ENCODE measurements at regions not wholly inside any gene's neighbourhood (a gene's known extent, or its start where the extent isn't known, plus 50 kb on each side); places are given as distances from the start of the nearest gene placed in this dataset.
"Not testable (repeated sequence)": the region's sequence is repeated elsewhere in the genome, so short reads cannot be mapped to it uniquely, and the experiment has no call there.

- DNase-seq: no peak
These were observed 94.5 kb upstream of the F13A1 start for GRCh38 chr6:6414931-6415330.

DNA sequence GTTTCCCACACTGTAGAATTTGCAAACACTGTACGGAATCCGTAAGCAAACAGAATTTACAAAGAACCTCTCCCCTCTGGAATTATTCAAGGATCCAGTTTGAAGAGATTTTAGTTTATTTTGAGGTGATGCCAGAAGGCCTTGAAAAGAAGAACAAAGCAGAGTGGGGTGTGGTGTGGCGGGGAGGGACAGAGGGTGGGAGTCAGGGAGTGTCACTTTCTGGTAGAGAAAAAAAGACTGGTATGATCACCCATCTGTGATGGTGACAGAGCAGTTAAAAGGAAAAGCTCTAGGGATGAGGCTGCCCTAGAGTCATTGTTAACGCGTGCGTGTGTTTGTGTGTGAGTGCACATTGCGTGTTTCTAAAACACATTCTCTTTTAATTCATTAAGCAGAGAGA is 97.0 kb upstream of the F13A1 start:
- DNase-seq: no peak

- no peak for DNase-seq
These were observed 98.0 kb upstream of the F13A1 start for GRCh38 chr6:6418421-6418820.

GRCh38 chr6:6420107-6420506 is 99.6 kb upstream of the F13A1 start:
- no peak for DNase-seq

DNA sequence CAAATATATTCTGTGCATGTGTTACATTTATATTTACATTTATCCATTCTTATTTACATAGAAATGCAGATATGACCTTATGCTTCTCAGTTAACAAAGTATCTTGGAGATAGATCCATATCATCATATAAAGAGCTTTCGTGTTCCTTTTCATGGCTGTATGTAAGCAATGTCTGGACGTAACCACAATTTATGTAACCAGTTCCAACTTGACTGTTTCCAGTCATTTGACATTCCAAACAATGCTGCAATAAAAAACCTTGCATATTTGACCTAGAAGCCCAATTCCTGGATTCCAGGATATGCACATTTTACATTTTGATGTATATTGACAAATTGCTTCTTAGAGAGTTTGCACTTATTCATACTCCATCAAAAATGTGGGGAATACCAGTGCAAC is 113.7 kb upstream of the F13A1 start:
- no peak for DNase-seq

GRCh38 chr6:6434723-6435122 is 114.3 kb upstream of the F13A1 start:
- no peak for DNase-seq

DNA sequence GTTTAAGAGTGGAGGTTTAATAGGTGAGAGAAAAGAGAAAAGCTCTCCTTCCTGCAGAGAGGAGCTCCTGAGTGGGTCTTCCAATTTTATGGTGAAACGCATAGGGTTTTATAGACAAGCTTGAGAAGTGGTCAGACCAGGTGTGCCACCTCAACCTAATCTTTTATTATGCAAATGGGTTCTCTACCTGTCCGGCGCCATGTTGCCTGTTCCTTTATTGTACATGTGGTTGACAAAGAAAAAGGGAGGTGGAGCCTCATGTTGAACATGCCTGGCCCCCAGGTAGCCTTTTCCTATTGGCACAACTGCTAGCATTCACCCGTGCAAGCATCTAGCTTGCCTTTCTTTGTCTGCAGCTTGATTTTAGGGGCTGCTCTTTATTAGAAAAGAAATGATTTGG is 115.9 kb upstream of the F13A1 start:
- no peak for DNase-seq

DNA sequence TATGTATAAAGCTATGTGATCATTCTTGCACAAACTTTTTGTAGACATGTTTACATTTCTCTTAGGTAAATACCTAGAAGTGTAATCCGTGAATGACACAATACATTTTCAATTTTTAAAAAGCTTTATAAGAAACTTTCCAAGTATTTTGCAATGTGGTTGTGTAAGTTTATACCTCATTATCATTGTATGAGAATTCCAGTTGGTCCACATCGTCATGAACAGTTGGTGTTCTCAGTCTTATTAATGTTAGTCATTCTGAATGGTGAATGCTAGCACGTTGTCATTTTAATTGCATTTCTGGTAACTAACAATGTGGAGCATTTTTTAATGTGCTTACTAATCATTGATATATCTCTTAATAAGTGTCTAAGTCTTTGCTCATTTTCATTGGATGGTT is 116.5 kb upstream of the F13A1 start:
- no peak for DNase-seq

- DNase-seq: no peak
These were observed 117.8 kb upstream of the F13A1 start for GRCh38 chr6:6438286-6438685.

DNA sequence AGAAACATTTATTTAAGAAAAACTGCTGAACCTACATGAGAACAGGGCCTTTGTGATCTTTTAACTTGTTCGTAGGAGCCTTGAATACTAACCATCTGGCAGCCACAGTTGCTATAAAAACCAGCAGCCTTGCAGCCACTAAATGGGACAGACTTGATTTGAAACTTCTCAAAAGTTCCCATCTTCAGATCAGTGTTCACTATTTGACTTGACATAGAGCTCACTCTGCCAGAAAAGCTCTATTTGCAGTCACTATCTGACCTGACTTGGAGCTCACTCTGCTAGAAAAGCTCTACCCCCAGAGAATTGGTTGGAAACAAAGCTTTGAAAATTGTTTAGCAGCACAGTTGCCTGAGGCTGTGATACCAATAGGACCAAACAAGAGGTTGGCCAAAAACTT is 119.3 kb upstream of the F13A1 start:
- no peak for DNase-seq

DNA sequence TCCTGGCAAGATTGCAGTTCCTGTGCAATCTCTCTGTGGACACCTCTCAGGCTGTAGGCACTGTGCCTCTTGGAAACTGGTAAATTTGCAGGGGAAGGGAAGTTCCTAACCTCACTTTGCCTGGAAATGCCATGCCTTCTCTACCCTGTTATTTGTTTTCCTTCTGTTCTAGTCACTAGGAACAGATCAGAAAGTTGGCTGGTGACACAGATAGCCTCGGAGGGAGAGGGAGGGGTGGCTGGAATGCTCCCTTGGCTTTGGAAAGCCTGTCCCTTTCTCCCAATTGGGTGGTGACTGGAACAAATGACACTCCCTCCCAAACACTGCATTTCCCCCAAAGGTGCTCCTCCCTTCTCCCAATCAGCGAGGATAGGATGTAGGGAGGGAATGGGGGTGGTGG is 131.5 kb upstream of the F13A1 start:
- no peak for DNase-seq

- DNase-seq: no peak
These were observed 132.7 kb upstream of the F13A1 start for GRCh38 chr6:6453186-6453585.

DNA sequence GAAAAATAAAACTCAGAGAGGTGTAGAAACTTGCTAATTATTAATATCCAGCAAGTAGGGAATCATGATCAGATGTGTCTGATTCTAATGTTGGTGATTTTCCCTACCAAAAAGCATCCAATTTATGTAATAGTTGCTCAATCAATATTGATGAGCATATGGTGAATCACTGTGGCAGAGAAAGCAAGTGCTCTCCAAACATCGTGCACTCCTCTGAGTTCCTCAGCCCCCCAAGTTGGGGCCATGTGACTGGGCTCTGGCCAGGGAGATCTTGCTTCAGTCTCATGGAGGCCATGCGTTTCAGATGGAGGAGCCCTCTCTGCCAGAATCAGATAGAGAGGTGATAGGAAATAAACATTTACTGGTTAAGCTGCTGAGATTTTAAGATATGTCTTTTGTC is 133.2 kb upstream of the LY86 start:
- no peak for DNase-seq

- DNase-seq: no peak
These were observed 130.3 kb upstream of the LY86 start for GRCh38 chr6:6458172-6458571.

- DNase-seq: not testable (repeated sequence)
These were observed 128.6 kb upstream of the LY86 start for GRCh38 chr6:6459963-6460362.

DNA sequence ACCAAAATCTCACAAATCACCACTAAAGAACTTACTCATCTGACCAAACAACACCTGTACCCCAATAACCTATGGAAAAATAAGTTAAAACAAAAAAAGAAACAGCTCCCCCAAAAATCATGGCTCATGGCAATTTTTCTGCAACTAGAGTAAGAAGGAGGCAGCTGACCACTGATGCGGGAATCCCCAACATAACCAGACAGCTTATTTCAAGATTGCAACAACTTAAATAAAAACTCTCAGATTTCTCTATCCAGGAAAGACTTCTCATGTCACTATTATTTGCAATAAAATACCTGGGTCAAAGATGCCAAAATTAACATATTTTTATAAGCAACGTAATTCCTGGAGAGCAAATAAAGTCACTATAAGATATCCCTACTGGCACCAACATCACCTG is 128.1 kb upstream of the LY86 start:
- no peak for DNase-seq

- no peak for DNase-seq
These were observed 127.4 kb upstream of the LY86 start for GRCh38 chr6:6461138-6461537.

GRCh38 chr6:6466967-6467761 is 121.4 kb upstream of the LY86 start:
- no peak for DNase-seq

GRCh38 chr6:6469074-6469473 is 119.4 kb upstream of the LY86 start:
- DNase-seq: no peak

- DNase-seq: no peak
These were observed 118.4 kb upstream of the LY86 start for GRCh38 chr6:6470123-6470522.

GRCh38 chr6:6471276-6471675 is 117.2 kb upstream of the LY86 start:
- no peak for DNase-seq

GRCh38 chr6:6474170-6474920 is 114.2 kb upstream of the LY86 start:
- no peak for DNase-seq

- DNase-seq: no peak
These were observed 108.7 kb upstream of the LY86 start for GRCh38 chr6:6479785-6480184.

- DNase-seq: no peak
These were observed 106.3 kb upstream of the LY86 start for GRCh38 chr6:6482256-6482655.

GRCh38 chr6:6483168-6483567 is 105.4 kb upstream of the LY86 start:
- no peak for DNase-seq

All from activated CD8-positive, alpha-beta memory T cell treated with anti-CD3 and anti-CD28 coated beads for 24 hours (primary cell).